GM13977 (cell line): ENCODE measurements at regions not wholly inside any gene's neighbourhood (a gene's known extent, or its start where the extent isn't known, plus 50 kb on each side); places are given as distances from the start of the nearest gene placed in this dataset.

ENCODE experiments used
- DNase-seq: peaks from one replicate; pipeline ENCODE4 v3.0.0; 2012; ENCODE audit warnings: low spot score
- in situ Hi-C: fragments of 300-500 bp; cut with MboI; formaldehyde crosslinking; loops from one replicate; pipeline ENCODE4 v1.12.0; 2022; ENCODE audit warnings: low sequenced_read_pairs, low pct_unique_long_range_greater_than_20kb, mixed read lengths, inconsistent platforms; ENCODE audit not compliant: unreplicated experiment
- TF ChIP-seq, protein P1 (sequence below): IDR thresholded peaks from 2 replicates; pipeline ENCODE4 v1.5.1; 2012; ENCODE audit warnings: mild to moderate bottlenecking, control low read depth; ENCODE audit not compliant: insufficient read depth; ENCODE audit errors: extremely low read depth, missing control alignments

- DNase-seq, result no peak
- in situ Hi-C loops, result no loop called here
- TF ChIP-seq, protein P1, sequence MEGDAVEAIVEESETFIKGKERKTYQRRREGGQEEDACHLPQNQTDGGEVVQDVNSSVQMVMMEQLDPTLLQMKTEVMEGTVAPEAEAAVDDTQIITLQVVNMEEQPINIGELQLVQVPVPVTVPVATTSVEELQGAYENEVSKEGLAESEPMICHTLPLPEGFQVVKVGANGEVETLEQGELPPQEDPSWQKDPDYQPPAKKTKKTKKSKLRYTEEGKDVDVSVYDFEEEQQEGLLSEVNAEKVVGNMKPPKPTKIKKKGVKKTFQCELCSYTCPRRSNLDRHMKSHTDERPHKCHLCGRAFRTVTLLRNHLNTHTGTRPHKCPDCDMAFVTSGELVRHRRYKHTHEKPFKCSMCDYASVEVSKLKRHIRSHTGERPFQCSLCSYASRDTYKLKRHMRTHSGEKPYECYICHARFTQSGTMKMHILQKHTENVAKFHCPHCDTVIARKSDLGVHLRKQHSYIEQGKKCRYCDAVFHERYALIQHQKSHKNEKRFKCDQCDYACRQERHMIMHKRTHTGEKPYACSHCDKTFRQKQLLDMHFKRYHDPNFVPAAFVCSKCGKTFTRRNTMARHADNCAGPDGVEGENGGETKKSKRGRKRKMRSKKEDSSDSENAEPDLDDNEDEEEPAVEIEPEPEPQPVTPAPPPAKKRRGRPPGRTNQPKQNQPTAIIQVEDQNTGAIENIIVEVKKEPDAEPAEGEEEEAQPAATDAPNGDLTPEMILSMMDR, result no peak
These were observed 73.0 kb upstream of the PJA1 start for GRCh38 chrX:69238114-69238886.

DNA sequence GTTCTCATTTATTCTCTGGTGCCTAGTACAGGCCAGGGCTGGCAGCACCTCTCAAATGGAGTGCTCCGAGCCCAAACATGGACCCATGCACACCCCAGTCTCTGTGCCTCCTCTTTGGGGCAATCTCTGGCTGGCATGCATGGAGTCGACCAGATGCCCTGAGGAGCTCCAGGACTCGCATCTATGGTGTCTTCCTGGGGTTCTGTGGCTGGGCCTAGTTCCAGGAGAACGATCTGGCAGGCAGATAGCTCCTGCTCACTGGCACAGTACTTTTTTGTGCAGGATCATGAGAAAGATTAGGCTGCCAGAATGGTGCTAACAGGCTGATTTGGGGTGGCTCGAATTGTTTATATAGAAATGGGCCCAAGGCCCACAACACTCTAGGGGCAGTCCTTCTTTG, 72.0 kb upstream of the PJA1 start:
- TF ChIP-seq, protein P1, result no peak
- no peak for DNase-seq
- in situ Hi-C loops, result no loop called here

GRCh38 chrX:69236641-69237040, 71.4 kb upstream of the PJA1 start:
- TF ChIP-seq, protein P1, result no peak
- in situ Hi-C loops, result no loop called here
- DNase-seq, result no peak

- in situ Hi-C loops, result no loop called here
- no peak for DNase-seq
- TF ChIP-seq, protein P1, result no peak
These were observed 69.4 kb upstream of the PJA1 start for GRCh38 chrX:69234624-69235023.

DNA sequence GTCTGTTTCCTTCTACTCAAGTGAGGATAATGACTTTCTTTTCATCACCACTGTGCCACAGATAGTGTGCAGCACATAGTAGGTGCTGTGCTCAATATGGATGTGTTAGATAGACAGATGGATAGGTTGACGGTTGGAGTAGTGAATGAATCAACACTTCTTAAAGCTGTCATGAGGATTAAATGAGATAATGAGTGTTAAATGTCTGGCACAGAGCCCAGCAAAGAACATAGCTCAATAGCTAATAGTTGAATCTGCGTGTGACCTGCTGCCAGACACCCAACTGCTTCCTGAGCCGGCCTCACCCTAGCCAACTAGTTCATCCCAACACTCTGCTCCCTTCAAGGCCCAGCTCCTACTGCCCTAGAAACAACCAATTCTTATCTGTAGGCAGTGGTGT, 67.7 kb upstream of the PJA1 start:
- in situ Hi-C loops, result no loop called here
- DNase-seq, result no peak
- TF ChIP-seq, protein P1, result no peak

DNA sequence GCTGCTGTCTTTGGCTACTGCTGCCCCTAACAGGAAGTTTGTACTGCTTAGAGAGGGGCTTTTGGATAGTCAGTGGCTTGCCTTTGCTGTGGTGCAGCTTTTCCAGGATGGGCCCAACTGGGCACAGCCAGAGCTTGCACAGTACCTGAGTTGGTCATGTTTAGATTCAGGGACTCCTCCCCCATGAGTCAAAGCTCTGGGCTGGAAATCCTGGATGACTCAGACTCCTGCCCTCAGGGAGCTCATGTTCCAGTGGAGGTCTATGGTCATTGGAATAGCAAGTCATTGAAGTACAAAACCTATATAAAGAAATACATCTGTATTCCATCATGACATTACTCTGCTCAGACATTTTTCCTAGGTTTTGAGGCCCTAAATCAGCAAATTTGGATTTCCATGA, 66.7 kb upstream of the PJA1 start:
- in situ Hi-C loops, result no loop called here
- TF ChIP-seq, protein P1, result no peak
- no peak for DNase-seq

DNA sequence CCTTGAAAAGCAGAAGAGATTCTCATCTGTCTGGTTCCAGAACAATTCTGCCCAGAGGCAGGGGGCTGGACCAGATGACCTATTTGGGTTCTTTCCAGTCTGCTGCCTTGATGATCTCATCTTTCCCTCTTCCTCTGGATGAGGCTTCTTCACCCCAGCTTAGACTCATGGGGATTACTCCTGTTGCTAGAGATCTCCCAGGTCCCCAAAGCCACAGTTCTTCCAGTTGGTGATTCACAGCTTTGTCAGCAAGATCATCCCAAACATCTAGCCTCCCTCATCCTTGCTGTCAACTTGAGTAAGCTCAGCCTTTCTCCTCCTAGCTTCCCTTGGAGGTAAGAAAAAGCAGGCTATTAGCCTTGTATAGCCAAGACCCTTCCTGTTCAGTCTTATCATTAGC, 64.2 kb upstream of the PJA1 start:
- DNase-seq, result no peak
- in situ Hi-C loops, result no loop called here
- TF ChIP-seq, protein P1, result no peak
